GM19023 (cell line): ENCODE measurements at regions not wholly inside any gene's neighbourhood (a gene's known extent, or its start where the extent isn't known, plus 50 kb on each side); places are given as distances from the start of the nearest gene placed in this dataset.
"Not testable (repeated sequence)": the region's sequence is repeated elsewhere in the genome, so short reads cannot be mapped to it uniquely, and the experiment has no call there.

Source experiments
- ATAC-seq: cut with Tn5 transposase; IDR thresholded peaks from one replicate; pipeline ENCODE4 v1.9.1; 2021; ENCODE audit warnings: mild to moderate bottlenecking, moderate library complexity; ENCODE audit not compliant: unreplicated experiment

GRCh38 chr14:95597784-95598211, 62.9 kb downstream of the GLRX5 start:
- ATAC-seq: no peak

DNA sequence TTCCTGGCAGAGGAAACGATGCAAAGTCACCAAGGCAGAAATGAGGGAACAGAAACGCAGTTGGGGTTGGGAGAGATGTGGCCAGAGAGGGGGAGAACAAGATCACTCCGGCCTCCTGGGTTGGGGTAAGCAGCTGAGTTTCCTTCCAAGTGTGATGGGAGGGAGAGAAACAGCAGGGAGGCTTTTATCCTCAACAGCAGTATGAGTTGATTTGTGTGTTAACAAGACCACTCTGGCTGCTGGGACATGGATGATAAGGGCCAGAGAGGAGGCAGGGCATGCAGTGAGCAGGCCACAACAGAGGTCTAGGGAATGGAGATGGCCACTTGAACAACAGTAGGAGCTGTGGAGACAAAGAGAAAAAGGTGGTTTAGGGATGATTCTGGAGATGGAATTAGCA, 66.8 kb downstream of the GLRX5 start:
- no peak for ATAC-seq

- no peak for ATAC-seq
These were observed 68.6 kb downstream of the GLRX5 start for GRCh38 chr14:95603415-95603814.

DNA sequence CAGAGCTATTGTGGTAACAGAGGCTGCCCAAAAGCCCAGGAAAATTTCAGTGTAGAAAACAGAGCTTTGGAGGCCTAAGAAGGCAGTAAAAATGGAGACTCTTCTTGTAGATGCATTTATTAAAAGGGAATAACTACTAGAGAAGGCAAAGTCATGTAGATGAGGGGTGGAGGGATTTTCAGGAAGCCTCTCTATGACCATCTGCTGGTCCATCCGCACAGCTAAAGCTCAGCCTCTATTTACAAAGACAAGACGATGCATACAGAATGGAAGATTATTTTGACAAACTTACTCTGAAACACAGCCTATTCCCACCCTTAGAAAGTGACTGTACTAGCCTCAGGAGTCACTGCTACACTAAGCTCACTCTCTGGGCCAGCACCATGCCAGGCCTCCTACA, 71.4 kb downstream of the GLRX5 start:
- no peak for ATAC-seq

- ATAC-seq: no peak
These were observed 73.9 kb downstream of the GLRX5 start for GRCh38 chr14:95608637-95609235.

DNA sequence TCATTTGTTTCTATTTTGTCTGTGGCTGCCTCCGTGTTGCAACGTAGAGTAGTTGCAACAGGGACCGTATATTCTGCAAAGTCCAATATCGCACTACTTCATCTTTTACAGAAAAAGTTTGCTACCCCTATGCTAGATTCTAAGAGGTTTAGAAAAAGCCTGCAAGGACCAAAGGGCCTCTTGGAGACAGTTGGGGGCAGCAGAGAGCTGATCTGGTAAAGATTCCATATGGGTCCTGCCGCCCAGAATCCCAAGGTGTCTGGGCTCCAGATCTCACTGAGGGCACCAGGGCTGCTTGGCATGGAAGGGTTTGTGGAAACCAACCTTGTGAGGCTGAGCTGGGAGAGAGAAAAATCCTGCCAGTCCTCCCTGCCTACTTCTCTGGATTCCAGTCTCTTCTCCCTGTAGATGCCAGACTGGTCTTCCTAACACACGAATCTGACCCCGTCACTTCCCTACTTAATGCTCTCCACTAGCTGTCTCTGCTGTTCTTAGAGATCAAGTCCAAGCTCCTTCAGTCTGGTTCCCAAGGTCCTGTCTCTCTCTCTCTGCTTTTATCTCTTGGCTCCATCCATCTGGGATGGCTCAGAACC, 74.6 kb downstream of the GLRX5 start:
- ATAC-seq: no peak

GRCh38 chr14:95611293-95611880, 74.8 kb upstream of the TCL1B start:
- ATAC-seq: no peak

GRCh38 chr14:95614349-95614748, 71.9 kb upstream of the TCL1B start:
- peak; percentile 62 for ATAC-seq

- ATAC-seq: no peak
These were observed 69.5 kb upstream of the TCL1B start for GRCh38 chr14:95616745-95617144.

DNA sequence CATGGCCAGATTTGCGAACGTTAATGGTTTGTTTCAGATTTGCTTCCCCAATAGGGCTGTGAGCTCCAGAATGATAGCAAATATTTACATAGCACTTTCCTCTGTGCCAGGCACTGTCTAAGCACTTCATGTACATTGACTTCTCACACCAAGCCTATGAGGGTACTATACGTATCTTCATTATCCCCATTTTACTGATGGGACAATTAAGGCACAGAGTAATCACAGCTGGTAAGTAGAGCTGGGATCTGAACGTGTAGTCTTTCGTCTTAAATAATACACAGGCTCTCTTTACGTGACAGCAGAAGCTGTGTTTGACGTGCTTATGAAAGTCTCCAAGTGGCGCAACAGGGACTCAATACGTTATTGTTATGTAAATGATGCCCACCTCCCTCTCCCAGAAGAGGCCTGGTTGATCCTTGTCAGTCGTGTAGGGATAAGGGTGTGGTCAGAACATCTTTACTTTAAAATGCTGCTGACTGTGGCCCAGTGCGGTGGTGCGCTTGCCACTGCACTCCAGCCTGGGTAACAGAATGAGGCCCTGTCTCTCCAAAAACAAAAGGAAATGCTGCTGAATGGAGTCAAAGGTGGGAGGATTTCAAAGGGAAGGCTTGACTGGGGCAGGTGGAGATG, 66.3 kb upstream of the TCL1B start:
- ATAC-seq: no peak

- ATAC-seq: no peak
These were observed 65.6 kb upstream of the TCL1B start for GRCh38 chr14:95620659-95621059.

DNA sequence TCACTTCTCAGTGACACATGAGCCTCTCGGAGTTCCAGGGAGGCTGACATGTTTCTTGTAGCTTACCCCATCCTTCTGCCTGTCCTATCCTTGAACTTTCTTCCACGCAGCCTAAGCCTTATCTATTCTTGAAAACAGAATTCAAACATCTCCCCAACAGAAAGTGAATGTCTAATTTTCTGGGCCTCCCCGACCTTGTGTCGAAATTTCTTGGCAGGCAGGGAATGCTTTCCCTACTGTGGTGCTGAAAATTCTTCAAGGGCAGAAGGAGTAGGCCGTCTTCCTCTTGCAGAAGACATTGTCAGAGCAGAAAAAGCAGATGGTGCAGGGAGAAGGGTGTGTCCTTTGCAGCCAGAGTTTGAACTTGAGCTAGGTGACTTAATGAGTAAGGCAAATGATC, 63.0 kb upstream of the TCL1B start:
- no peak for ATAC-seq

- not testable (repeated sequence) for ATAC-seq
These were observed 60.5 kb upstream of the TCL1B start for GRCh38 chr14:95625710-95626109.

DNA sequence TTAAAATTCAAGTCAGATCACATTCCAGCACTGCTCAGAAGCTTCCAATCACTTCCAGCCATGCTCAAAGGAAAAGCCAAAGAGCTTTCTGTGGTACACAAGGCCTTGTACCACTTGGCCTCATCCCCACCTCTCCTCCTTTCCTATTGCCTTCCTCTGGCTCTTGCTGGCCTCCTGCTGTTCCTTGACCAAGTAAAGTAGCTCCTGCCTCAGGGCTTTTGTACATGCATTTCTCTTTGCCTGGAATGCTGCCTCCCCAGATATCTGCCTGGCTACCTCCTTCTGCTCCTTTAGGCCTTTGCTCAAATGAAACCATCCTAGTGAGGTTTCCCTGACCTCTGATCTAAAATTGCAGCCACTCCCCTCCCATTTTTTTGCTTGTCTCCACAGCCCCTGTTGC, 51.2 kb upstream of the TCL1B start:
- ATAC-seq: no peak
